NCI-H2196 treated with DMSO at 0.1 percent for 48 hours (cell line): ENCODE measurements at regions not wholly inside any gene's neighbourhood (a gene's known extent, or its start where the extent isn't known, plus 50 kb on each side); places are given as distances from the start of the nearest gene placed in this dataset.
"Not testable (repeated sequence)": the region's sequence is repeated elsewhere in the genome, so short reads cannot be mapped to it uniquely, and the experiment has no call there.

Source experiments
- DNase-seq: peaks from one replicate; lab custom pipeline; 2025; ENCODE audit not compliant: unreplicated experiment; lab: John Stamatoyannopoulos, UW

DNA sequence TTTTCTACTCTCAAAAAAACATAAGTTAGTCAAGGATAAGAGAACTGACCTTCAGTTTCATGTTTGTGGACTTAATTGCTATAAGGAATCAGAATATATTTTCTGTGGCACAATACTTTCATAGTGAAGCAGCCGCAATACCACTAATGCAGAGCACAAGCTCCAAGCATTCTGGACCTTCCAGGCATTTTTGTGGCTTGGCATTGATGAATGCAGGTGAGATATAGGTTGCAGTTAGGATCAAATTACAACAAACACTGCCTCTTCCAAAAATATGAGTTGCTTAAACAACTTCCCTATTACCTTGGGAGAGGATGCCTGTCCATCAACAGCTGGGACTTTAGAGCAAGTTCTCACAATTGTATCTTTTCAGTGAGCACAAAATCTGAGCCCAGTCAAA, 162.8 kb upstream of the RSPO3 start:
- DNase-seq: no peak

DNA sequence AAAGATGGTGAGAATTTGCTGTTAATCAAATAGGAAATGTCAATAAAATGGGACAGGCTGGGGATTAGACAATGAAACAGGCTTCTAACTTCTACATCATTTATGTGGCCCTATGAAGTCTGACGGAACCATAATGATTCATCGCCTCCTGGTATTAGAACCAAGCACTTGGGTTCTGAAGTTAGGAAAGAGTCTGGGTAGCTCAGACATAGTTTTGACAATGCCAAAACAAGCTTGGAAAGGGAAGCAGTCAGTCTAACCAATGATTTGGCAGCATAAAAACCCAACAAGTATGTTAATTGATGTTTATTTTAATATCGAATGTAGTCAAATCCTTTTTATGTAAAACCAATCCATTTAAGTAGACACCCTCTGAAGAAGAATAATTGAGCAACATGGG, 160.8 kb upstream of the RSPO3 start:
- DNase-seq: no peak

DNA sequence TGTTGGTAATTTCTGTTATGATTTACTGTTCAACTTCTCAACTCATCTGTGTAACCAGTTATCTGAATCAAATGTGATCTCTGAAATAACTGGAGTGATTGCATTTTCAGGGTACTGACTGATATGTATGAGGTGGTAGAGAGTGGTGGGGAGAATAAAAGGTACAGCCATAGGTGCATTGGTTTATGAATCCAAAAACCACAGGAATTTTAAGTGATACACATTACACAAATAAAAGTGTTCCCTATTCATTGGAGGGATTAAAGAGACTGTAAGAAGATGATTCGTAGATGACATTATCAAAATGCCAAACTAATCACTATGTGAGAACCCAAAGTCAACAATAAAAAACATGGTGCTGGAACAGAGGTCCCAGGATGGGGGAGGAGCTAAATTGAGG, 158.7 kb upstream of the RSPO3 start:
- no peak for DNase-seq

DNA sequence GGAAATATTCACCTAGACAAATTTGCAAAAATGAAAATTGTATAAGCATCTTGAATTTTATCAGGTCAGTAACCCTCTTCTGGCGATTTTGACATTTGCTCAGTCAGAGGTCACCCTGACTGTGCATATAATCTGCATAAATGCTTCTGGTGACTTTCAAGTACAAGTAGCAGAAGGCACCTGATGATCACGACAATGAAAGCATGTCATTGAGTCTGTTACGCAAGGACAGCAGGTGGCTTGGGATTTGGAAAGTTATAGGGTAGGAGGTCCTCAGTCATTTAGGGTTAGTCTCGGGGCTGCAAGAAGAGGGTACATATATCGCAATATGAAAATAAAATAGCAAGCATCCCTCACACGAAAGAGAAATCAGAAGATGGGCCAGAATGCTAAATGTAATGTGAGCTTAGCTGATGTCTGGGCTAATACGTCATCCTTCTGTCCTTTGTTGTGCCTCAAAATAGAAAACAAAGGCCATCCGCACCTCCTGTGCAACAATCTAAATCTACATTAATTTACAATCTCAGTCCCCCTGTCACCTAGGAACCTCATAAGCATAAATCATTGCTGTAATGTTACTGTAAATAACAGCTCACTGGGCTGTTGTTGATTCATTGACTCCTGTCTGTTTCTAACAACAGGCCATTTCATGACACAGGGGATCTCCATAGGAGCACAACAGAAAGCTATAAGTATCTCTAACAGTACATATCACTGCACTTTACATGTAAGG, 155.2 kb upstream of the RSPO3 start:
- no peak for DNase-seq

DNA sequence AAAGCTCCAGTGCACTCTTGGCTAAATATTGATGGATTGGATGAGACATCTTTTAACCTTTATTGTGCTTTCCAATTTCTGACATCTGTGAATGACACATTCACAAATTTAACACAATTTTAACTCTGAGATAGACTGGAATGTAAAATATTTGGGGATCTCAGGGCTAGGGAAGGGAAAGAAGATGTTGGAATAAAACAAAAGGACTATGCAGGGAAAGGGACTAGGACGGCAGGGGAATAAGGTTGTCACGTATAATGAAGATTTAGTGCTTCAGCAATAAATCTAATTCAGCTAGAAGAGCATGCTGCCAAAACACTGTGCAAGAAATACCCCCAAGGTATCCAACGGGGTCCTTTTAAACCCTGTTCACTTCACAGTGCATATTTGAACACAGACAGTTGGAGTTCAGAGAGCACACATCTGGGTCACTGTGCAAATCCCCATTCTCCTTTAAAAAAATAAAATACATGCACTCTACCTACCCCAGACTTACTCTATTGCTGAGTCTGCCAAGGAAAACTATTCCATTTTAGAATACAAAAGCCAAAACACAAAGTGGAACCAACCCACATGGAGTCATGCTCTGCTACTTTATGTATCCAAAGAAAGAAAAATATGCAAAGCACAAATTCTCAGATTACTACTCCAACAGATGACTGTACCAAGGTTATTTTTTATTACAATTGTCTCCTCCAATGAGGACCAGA, 151.0 kb upstream of the RSPO3 start:
- DNase-seq: no peak

DNA sequence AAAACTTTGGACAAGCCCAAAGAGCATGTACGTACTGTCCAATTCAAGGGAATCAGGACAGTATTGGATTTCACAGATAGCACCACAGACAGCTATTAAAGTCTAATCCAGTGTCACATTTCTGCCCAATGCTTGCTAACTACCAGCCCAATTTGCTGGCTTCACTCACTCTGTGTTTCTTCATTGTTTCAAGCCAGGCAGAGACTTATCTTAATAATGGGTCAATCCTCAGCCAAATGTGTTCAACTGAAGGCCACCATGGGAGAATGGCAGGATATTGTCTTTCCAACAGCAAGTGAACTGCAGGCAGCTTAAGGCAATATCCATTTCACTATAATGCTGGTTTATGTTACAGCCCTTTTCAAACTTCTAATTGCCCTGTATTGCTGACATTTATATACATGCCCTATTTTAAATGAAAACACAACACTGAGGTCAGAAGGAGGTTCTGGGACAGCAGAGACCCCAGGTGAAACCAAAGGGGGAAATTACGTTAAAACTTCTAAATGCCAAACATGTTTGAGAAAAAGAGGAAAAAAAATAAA, 142.1 kb upstream of the RSPO3 start:
- DNase-seq: no peak

DNA sequence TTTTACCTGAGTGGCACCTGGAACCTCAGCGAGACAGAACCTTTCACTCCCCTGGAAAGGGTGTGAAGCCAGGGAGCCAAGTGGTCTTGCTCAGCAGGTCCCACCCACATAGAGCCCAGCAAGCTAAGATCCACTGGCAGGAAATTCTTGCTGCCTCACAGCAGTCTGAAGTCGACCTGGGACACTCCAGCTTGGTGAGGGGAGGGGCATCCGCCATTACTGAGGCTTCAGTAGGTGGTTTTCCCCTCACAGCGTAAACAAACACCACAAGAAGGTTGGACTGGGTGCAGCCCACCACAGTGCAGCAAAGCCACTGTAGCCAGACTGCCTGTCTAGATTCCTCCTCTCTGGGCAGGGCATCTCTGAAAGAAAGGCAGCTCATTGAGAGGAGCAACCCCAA, 134.7 kb upstream of the RSPO3 start:
- no peak for DNase-seq

DNA sequence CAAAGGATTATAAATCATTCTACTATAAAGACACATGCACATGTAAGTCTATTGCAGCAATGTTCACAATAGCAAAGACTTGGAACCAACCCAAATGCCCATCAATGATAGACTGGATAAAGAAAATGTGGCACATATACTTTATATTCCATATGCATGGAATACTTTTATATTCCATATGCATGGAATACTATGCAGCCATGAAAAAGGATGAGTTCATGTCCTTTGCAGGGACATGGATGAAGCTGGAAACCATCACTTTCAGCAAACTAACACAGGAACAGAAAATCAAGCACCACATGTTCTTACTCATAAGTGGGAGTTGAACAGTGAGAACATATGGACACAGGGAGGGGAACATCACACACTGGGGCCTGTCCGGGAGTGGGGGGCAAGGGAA, 130.3 kb upstream of the RSPO3 start:
- not testable (repeated sequence) for DNase-seq

DNA sequence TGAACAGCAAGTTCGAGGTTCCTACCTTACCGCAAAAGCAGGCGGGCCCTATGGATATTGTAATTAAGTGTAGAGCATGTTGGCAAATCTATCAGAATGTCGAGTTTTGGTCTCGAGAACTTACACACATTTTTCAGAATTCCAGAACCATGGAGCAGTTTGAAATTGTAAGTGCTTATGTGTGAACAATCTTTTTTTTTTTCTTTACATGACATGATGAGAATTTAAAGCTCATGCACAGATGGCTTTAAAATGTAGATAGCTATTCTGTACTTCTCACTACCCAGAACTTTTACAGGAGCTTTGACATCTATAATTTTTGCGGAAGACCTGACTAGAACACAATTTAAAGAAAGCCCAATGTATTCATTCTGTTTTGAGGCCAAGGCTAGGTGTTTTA, 117.8 kb upstream of the RSPO3 start:
- DNase-seq: no peak

DNA sequence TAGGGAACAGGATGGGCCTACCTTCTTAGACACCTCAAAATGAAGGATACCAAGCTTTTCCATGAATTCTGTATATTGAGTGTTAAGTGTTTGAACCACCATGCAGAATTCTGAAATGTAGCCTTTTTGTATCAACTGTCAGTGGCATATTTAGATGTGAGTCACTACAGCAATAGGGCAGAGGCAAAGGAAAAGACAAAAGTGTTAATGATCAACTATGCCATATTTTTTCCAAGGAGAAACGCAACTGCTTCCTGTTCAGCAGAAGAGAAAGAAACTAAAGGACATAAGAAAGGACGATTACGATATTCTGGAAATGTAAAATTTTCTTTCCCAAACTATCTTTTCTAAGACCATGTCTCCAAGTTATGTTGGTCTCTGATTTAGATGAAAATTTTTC, 104.6 kb upstream of the RSPO3 start:
- no peak for DNase-seq

DNA sequence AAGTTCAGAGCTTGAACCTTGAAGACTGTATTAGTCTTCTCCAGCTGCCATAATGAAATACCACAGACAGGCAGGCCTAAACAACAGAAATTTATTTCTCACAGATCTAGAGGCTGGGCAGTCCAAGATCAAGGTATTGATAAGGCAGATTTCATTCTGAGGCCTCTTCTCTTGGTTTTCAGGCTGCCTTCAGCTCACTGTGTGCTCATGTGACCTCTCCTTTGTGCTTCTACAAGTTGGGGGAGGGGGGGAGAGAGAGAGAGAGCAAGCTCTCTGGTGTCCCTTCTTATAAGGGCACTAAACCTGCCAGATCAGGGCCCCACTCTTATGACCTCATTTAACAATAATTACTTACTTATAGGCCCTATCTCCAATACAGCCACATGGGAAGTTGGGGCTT, 102.6 kb upstream of the RSPO3 start:
- no peak for DNase-seq

DNA sequence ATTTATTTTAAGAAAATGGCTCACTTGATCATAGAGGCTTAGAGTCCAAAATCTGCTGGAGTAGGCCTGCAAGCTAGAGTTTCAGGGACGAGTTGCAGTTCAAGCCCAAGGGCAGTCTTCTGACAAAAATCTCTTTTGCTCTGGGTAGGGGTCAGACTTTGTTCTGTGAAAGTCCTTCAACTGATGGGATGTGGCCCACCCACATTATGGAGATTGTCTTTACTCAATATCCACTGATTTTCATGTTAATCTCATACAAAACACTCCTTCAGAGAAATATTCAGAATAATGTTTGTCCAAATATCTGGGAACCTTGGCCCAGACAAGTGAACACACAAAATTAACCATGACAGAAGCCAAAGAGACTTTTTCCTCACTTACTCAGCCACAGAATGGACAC, 98.6 kb upstream of the RSPO3 start:
- DNase-seq: no peak

DNA sequence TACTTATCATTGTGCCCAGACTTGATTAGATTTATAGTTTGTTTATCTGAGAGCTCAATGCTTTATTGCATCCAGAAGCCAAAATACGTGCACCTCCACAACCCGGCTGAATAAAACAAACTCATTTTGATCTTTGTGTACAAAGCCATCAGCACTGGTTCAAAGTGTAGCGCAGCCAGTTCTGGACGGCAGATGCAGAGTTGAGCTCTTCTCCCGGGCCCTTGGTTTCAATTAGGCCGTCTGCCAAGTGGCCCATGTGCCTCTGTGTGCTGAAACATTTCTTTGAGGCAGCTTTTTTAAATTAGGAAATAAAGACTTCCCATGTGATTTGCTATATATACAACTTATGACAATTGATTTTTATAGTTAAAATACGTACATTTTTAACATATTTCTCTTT, 96.2 kb upstream of the RSPO3 start:
- DNase-seq: no peak

DNA sequence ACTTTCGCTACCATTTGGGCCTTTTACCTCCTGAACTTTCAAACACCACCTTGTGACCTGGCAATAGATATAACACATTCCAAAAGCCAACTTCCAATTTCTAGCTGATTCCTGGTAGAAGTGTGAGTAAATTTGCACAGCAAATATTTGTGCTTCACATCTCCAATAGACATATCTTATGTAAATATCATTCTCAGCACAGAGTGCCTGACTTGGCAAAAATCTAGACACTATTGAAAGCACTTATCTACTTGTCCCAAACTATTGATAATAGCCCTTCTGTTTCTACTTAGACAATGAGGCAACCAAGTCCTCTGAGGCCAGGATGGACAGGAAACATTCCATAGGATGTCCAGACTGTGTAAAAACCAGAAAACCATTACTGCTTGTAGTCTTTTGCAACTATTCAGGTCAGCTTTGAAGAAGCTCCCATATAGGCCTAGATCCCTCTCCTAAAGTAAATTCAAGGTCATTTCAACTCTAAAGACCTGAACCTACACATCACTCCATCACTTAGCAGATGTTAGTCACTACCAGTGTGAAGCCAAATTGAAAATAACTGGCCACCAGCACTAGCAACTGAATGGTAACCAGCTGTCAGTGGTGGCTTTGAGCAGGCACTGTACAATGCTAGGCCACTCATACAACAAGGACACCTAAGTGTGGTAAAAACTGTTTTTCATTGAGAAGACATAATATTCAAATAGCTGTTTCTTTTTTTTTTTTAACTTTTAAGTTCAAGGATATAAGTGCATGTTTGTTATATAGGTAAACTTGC, 95.3 kb upstream of the RSPO3 start:
- no peak for DNase-seq

DNA sequence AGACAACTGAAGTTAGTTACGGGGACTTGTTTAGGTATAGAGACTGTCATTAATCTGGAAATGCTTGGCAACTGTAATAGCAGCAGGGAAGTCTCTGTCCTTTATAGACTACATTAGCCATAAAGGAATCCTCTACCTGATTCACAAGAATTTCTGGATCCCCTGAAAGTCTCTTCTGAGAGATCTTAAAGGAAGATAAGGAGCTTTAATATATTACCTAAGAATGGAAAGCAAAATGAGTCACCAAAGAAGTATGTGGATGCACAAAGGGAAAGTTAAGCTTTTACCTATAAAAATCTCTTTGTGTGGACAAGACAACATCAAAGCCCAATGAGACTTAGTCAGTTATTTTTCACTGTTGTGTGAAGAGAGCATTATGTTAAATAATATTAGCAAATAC, 92.2 kb upstream of the RSPO3 start:
- DNase-seq: no peak

DNA sequence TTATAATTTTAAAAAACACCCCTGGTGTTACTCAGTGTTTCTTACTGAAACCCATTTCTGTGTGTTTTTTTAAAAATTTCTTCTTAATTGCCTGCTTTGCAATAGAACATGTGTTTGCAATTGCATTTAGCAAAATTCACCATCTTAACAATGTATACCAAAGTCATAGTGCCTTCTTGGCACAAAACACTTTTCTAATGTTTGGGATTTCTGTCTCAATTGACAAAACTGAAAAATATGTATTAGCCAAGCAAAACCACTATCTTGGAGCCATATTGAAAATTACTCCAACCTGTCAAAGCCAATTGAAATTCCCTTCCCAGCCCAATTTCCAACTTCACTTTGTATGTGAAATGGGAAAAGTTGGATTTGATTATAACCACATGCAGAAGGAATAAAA, 88.4 kb upstream of the RSPO3 start:
- DNase-seq: no peak

DNA sequence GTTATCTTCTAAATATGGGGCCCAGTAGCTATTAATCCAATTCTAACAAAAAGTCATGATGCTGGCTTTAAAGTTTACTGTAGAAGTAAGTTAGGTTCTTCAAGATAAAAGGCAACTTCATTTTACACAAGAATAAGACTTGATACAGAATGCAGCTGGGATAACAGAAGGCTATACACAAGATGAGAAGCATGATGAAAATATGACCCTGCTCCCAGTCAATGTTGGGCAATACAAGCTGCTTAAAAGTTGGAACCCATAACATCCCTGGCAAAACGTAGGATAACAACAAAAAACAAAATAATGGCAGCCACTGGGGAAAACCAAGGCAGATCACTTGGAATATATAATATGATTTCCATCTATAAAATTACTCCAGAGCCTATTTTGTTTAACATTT, 87.6 kb upstream of the RSPO3 start:
- no peak for DNase-seq

DNA sequence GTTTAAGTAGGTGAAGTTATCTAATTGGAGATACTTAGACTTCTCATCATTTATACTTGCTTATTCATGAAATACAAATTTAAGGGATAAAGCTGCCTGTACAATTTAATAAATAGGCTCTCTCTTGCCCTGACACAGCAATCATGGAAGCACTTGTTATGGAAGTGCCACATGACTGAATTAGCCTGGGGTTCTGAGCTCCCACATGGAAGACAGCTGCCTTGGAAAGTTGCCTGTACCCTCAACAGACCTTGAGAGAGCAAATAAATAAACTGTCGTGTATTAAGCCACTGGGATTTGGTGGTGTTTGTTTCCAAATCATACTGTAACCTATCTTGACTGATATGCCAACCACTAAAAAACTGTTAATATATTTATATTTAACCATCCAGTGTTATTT, 87.0 kb upstream of the RSPO3 start:
- DNase-seq: no peak

DNA sequence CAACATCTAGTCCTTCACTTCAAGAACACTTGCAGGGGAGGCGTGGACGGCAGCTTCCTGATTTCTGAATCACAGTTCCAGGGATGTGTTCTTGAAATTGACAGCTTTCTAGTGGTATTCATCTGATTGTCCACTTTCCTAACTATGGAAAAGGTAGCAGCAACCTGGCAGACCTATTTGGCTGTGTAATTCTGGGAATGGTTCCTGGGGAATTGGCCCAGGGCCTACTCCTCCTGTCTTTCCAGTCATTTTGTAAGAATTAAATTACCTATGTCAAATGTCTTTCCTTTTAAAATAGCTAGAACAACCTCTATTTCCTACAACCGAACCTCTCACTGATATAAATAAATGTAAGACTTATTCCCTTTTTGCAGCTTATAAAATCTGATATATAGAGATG, 85.5 kb upstream of the RSPO3 start:
- no peak for DNase-seq

DNA sequence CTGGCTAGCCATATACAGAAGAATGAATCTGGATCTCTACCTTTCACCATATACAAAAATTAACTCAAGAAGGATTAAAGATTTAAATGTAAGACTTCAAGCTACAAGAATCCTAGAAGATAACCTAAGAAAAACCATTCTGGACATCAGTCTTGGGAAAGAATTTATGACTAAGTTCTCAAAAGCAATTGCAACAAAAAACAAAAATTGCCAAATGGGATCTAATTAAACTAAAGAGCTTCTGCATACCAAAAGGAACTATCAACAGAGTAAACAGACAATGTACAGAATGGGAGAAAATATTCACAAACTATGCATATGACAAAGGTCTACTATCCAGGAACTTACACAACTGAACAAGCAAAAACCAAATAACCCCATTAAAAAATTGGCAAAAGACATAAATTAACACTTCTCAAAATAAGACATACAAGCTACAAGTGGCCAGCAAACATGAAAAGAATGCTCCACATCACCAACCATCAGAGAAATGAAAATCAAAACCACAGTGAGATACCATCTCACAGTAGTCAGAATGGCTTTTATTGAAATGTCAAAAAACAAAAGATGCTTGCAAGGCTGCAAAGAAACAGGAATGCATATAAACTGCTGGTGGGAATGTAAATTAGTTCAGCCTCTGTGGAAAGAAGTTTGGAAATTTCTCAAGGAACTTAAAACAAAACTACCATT, 66.8 kb upstream of the RSPO3 start:
- DNase-seq: no peak
